ENCODE measurements at regions not wholly inside any gene's neighbourhood (a gene's known extent, or its start where the extent isn't known, plus 50 kb on each side); places are given as distances from the start of the nearest gene placed in this dataset.

- Mint-ChIP-seq H3K4me3 (no peak overlapping the region), H3K36me3 (no peaks in the 10 kb centered on the region)
These were observed 350.9 kb downstream of the FOXL1 start for GRCh38 chr16:86929057-86929871.

GRCh38 chr16:86930001-86930400 is 351.7 kb downstream of the FOXL1 start:
- H3K36me3 Mint-ChIP-seq, result no peaks in the 10 kb centered on the region
- no peak overlapping the region for H3K4me3 Mint-ChIP-seq
- no peaks in the 10 kb centered on the region for H3K4me1 Mint-ChIP-seq
- H3K9me3 Mint-ChIP-seq, result no peaks in the 10 kb centered on the region
- peaks cover 21% of the 10 kb centered on the region for H3K27me3 Mint-ChIP-seq
- H3K27ac Mint-ChIP-seq, result no peak overlapping the region

More at GRCh38 chr16:86929057-86929871, 350.9 kb downstream of the FOXL1 start:
- Mint-ChIP-seq H3K9me3 (no peaks in the 10 kb centered on the region), H3K27me3 (peaks cover 25% of the 10 kb centered on the region), H3K27ac (no peak overlapping the region), H3K4me1 (no peaks in the 10 kb centered on the region)

DNA sequence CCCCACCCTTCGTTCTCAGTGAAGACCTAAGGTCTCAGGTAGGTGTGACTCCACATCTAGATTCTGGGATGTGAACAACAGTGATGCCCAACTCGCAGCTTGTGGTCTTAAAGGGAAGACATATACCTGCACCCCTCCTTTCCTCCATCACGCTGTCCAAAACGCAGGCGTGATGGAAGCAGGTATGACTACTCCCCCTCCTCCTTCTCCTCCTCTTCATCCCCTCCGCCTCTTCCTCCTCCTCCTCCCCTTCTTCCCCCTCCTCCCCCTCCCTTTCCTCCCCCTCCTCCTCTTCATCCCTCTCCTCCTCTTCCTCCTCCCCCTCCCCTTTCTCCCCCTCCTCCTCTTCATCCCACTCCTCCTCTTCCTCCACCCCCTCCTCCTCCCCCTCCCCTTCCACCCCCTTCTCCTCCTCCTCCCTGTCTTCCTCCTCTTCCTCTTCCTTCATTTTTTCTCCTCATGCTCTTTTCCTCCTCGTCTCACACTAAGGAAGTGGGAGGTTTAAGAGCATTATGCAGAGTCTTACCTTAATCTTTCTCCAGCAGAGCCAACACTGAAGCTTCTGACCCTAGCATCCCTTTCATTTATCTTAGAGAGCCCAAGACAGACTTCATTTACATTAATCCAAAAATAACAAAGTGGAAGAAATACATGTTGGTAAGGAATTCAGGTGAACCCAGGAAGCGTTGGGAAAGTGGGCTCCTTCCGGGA is 352.5 kb downstream of the FOXL1 start:
- Mint-ChIP-seq H3K9me3 (no peaks in the 10 kb centered on the region), H3K4me3 (no peak overlapping the region), H3K36me3 (no peaks in the 10 kb centered on the region), H3K27ac (no peak overlapping the region), H3K4me1 (no peaks in the 10 kb centered on the region), H3K27me3 (peaks cover 24% of the 10 kb centered on the region)

GRCh38 chr16:86931410-86931941 is 353.1 kb downstream of the FOXL1 start:
- Mint-ChIP-seq H3K27ac (no peak overlapping the region), H3K9me3 (no peaks in the 10 kb centered on the region), H3K4me3 (no peak overlapping the region), H3K4me1 (no peaks in the 10 kb centered on the region), H3K36me3 (no peaks in the 10 kb centered on the region), H3K27me3 (peaks cover 27% of the 10 kb centered on the region)

GRCh38 chr16:86932130-86932982 is 354.0 kb downstream of the FOXL1 start:
- no peaks in the 10 kb centered on the region for H3K4me1 Mint-ChIP-seq

DNA sequence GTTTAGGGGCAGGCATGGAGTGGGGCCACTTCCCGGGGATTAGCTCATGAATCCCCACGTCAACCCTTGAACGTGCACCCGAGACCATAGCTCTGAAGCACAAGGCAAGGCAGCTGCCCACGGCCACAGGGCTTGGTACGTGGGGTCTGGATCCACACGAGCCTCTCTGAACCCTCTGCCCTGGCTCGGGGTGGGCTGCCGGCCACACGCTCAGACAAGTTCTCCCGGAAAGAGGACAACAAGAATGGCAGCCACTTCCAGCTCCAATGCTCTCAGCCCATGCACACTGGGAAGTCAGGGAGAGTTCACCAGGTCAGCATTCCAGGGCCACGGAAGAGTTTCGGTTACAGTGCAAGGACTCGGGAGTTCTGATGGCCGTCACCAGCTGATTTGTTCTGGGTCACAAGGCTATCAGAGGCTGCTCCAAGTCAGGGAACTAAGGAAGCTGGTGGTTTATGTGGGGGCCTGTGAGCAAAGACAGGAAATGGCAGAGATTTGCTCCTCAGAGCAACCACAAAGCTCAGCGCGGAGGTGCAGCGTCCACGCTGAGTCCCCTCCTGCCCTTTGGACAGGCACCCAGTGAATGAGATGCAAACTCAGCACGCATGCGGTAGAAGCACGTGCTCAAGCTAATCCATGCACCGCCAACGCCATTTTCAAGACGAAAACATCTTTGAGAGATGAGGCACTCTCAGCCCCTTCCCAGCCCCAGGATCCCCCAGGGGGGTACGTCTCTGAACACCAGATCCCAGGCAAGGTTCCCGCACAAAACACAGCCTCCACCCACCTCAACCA is 356.4 kb downstream of the FOXL1 start:
- no peak overlapping the region for H3K4me3 Mint-ChIP-seq
- no peak overlapping the region for H3K27ac Mint-ChIP-seq
- peaks cover 18% of the 10 kb centered on the region for H3K27me3 Mint-ChIP-seq
- H3K36me3 Mint-ChIP-seq, result no peaks in the 10 kb centered on the region
- H3K9me3 Mint-ChIP-seq, result peaks cover 1% of the 10 kb centered on the region
- no peaks in the 10 kb centered on the region for H3K4me1 Mint-ChIP-seq

More at GRCh38 chr16:86932130-86932982, 354.0 kb downstream of the FOXL1 start:
- Mint-ChIP-seq H3K9me3 (no peaks in the 10 kb centered on the region), H3K36me3 (no peaks in the 10 kb centered on the region), H3K4me3 (no peak overlapping the region), H3K27me3 (peaks cover 32% of the 10 kb centered on the region), H3K27ac (no peak overlapping the region)

GRCh38 chr16:86939609-86940008 is 361.3 kb downstream of the FOXL1 start:
- no peaks in the 10 kb centered on the region for H3K36me3 Mint-ChIP-seq
- H3K27me3 Mint-ChIP-seq, result peaks cover 16% of the 10 kb centered on the region
- H3K27ac Mint-ChIP-seq, result no peak overlapping the region
- no peak overlapping the region for H3K4me3 Mint-ChIP-seq
- H3K4me1 Mint-ChIP-seq, result no peaks in the 10 kb centered on the region
- peaks cover 6% of the 10 kb centered on the region for H3K9me3 Mint-ChIP-seq

DNA sequence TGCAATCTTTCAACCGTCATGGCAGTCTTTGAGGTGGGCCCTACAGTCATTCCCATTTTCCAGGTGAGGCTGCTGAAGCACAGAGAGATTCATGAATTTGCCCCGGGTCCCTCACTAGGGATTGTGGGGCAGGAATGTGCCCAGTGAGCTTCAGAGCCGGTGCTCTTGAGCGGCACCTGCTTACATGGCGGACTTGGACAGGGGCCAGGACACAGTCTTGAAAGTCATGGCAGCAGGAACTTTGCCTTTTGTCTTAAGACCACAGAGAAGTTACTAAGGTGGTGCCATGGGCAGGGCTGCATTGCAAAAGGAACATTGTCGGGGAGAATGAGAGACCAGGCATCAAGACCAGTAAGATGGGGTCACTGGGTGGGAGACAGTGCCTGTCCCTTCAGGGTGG is 363.4 kb downstream of the FOXL1 start:
- H3K4me1 Mint-ChIP-seq, result no peaks in the 10 kb centered on the region
- H3K4me3 Mint-ChIP-seq, result no peak overlapping the region
- peaks cover 5% of the 10 kb centered on the region for H3K27me3 Mint-ChIP-seq
- H3K36me3 Mint-ChIP-seq, result no peaks in the 10 kb centered on the region
- H3K27ac Mint-ChIP-seq, result no peak overlapping the region
- H3K9me3 Mint-ChIP-seq, result peaks cover 6% of the 10 kb centered on the region

DNA sequence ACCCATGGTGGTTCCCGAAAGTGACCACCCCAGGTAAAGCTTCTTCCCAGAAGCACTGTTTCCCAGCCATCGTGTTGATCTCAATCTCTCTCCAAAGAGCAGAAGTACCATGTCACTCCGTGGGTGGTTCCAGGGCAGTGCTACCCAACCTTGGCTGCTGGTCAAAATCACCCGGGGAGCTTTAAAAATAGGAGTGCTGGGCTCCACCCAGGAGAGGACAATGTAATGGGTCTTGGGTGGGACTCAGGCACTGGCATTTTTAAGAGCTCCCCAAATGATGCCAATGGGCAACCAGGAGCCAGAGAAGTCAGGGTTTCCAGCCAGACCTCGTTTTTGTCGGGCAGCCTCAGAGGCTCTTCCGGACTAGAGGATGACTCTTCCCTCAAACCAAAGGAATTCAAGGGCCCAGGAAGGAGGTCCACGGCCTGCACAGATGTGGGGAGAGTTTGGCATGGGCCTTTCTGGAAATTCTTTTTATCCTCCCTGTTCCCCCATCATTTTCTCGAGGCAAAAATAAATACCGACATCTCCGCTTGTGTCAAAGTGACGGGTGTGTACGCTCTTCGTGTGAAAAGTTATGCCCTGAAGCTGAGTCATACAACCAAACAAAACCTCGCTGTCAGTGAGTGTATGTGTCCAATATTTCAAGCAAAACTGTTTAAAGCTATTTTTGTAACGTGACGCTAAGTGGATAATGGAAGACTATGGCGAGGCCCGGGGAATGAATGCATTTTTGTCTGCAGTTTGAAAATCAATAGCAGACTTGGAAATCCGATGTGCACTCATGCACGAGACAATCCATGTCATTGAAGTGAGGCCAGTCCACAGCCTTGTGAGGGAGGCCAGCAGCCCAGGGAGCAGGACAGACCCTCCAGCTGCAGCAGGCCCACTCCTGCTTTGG is 364.1 kb downstream of the FOXL1 start:
- Mint-ChIP-seq H3K4me1 (no peaks in the 10 kb centered on the region), H3K36me3 (no peaks in the 10 kb centered on the region), H3K27me3 (no peaks in the 10 kb centered on the region), H3K4me3 (no peak overlapping the region), H3K9me3 (peaks cover 6% of the 10 kb centered on the region), H3K27ac (no peak overlapping the region)

GRCh38 chr16:86945166-86945900 is 367.0 kb downstream of the FOXL1 start:
- Mint-ChIP-seq H3K4me1 (no peaks in the 10 kb centered on the region), H3K9me3 (no peaks in the 10 kb centered on the region), H3K36me3 (no peaks in the 10 kb centered on the region), H3K27ac (no peak overlapping the region), H3K4me3 (no peak overlapping the region), H3K27me3 (no peaks in the 10 kb centered on the region)

DNA sequence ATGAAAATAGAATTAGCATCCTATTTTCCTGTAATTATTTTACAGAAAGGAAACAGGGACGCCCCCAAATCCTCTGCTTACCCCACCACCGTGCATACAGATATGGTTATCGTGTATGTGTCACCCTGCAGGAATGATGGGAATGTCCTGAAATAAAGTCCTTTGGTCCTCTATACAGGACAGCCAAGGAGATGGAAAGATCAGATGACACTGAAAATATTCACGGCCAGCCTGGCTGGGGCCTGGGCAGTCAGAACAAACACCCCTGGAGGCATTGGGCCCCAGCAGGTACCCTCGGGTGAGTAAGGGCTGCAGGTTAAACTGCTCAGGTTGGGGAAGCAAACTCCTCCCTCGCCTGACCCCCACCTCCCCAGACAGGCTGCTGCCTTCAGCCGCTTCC is 368.0 kb downstream of the FOXL1 start:
- Mint-ChIP-seq H3K27ac (no peak overlapping the region), H3K4me1 (no peaks in the 10 kb centered on the region), H3K9me3 (no peaks in the 10 kb centered on the region), H3K27me3 (no peaks in the 10 kb centered on the region), H3K4me3 (no peak overlapping the region), H3K36me3 (no peaks in the 10 kb centered on the region)

GRCh38 chr16:86946981-86947380 is 368.6 kb downstream of the FOXL1 start:
- no peak overlapping the region for H3K27ac Mint-ChIP-seq
- H3K4me3 Mint-ChIP-seq, result no peak overlapping the region
- H3K4me1 Mint-ChIP-seq, result no peaks in the 10 kb centered on the region
- H3K36me3 Mint-ChIP-seq, result no peaks in the 10 kb centered on the region
- no peaks in the 10 kb centered on the region for H3K27me3 Mint-ChIP-seq
- no peaks in the 10 kb centered on the region for H3K9me3 Mint-ChIP-seq

DNA sequence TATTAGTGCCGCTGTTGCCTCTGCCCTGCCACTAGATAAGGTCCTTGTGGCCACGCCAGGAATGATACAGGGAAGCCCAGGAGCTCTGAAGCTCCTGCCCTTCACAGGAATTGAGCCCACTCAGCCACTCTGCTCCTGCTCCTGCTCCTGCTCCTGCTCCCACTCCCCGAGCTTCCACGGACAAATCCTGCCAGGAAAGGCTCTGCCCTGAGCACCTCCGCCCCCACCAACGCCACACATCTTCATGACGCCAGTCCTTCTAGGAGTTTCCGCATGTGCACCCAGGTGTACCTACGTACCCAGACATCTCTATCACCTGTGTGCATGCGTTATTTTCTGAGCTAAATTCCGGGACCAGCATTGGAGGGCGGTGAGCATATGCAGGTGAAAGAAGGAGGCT is 369.1 kb downstream of the C16orf95 start:
- Mint-ChIP-seq H3K36me3 (no peaks in the 10 kb centered on the region), H3K27ac (no peak overlapping the region), H3K9me3 (no peaks in the 10 kb centered on the region), H3K27me3 (peaks cover 2% of the 10 kb centered on the region), H3K4me1 (no peaks in the 10 kb centered on the region), H3K4me3 (no peak overlapping the region)

Measured in activated naive CD4-positive, alpha-beta T cell treated with anti-CD3 and anti-CD28 coated beads, Interleukin-2, amount 50 U/mL, for 24 hours (primary cell).